GM18517 (cell line): ENCODE measurements at regions not wholly inside any gene's neighbourhood (a gene's known extent, or its start where the extent isn't known, plus 50 kb on each side); places are given as distances from the start of the nearest gene placed in this dataset.
A peak's percentile ranks its signal among the peaks of the same experiment; 100 is the strongest.
"Not testable (repeated sequence)": the region's sequence is repeated elsewhere in the genome, so short reads cannot be mapped to it uniquely, and the experiment has no call there.

ENCODE experiments used
- ATAC-seq: cut with Tn5 transposase; IDR thresholded peaks from one replicate; pipeline ENCODE4 v1.9.1; 2021; ENCODE audit warnings: mild to moderate bottlenecking, moderate library complexity; ENCODE audit not compliant: unreplicated experiment

DNA sequence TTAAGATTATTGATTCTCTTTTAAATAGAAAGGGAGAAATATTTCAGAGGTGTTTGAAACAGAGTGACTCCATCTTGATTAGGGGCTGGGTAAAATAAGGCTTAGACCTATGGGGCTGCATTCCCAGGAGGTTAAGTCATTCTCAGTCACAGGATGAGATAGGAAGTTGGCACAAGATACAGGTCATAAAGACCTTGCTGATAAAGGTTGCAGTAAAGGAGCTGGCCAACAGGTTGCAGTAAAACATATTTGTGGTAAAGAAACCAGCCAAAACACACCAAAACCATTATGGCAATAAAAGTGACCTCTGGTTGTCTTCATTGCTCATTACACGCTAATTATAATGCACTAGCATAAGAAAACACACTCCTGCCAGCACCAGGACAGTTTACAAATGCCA is 165.0 kb downstream of the SPIN4 start:
- ATAC-seq = no peak

DNA sequence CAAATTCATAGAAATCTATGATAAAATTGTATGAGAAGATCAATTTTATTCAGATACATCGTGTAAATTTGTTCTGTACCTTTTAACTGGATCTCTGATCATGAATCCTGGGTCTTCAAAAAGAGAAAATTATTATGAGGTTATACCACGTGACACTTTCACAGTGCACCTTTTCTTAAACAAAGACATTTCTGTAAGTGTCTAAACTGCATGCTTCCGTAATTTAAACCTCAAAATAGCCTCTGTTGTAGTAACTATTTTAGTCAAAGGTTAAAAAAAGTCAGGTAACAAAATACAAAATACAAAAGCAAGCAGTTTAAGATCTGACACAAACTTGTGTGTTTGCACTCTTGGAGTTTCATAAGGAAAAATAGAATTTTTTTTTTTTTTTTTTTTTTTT is 171.3 kb downstream of the SPIN4 start:
- ATAC-seq = not testable (repeated sequence)

DNA sequence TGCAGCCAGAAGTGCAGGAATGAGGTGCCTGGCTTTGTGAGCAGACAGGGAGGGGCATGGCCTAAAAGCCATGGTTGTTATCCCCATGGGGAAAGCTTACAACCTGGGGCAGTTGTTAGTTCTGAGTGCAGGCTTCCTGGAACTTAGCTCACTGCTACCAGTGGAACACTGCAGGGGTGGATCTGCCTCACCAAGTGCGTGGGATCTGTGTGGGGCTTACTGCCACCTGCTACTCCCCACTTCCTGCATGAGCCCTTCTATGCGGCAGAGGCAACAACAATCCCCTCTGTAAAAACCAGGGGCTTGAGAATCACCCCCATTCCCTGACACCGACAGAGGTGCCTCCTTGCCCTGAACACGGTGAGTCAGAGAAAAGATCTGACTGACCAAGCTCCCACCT is 174.6 kb downstream of the SPIN4 start:
- ATAC-seq = not testable (repeated sequence)

DNA sequence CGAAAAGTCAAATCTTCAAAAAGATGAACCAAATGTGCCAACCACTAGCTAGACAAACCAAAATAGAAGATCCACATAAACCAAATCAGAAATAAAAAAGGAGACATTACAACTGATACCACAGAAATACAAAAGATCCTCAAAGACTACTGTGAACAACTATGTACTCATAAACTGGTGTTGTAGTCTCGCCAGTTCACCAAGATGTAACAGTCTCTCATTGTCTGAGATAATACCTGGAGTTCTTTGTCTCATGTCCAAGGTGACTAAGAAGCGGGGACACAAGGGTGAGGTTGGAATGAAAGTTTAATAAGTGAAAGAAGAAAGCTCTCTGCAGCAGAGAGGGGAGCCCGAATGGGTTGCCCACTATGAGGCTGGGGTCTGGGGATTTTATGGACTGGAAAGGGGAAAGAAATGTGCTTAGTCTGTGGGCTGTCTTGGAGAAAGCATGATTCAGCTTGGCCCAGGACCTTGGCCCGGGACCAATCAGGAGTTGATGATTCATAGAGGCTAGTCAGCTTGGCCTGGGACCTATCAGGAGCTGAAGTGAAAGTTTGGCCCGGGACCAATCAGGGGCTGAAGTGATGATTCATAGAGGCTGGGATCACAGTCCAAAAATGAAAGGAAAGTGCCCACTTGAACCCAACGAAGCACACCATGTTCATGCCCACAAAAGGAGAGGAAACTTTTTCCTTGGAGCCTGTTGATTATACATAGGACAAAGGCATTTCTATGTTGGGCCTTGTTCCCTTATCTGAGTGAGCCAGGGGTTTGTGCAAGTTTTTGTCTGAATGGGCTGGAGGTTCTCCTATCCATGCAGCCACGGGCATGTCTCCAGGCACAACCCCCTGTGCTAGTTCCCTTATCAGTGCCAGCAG is 177.1 kb downstream of the SPIN4 start:
- not testable (repeated sequence) for ATAC-seq

DNA sequence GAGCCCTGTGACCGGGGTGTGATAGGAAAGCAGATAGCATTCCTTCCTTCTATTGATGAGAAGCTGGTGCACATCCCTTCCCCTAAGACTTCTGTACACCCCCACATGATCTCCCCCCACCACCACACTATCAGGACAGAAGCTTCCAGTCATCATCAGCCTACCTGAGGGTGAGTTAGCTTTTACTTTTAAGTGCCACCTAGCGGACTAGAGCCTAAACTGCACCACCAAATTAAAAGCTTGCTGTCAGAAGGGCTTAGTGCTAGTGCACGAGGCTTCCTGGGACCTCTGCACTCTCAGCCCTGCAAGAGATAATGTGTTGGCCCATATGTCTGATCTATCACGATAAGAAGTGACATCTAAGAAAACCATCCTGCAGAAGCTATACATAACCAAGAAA is 181.7 kb downstream of the SPIN4 start:
- ATAC-seq = peak; percentile 69

DNA sequence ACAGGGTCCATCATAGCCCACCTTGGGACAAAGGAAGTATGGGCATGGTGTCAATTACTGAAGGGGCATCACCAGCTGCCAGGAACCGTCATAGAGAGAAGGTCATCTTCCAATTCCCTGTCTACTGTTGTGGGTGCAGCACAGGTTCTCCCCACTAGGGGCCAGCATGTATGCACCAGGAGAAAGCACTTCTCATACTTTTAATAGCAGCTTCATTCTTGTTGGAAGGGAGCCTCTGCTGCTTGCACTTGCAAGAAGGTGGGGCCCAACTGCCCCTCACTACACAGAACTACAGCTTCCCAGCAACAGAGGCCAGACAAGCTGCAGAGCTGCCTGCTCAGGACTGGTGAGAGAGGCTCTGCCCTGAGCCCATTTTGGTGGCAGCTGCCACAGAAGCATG is 182.2 kb downstream of the SPIN4 start:
- ATAC-seq = peak; percentile 33

DNA sequence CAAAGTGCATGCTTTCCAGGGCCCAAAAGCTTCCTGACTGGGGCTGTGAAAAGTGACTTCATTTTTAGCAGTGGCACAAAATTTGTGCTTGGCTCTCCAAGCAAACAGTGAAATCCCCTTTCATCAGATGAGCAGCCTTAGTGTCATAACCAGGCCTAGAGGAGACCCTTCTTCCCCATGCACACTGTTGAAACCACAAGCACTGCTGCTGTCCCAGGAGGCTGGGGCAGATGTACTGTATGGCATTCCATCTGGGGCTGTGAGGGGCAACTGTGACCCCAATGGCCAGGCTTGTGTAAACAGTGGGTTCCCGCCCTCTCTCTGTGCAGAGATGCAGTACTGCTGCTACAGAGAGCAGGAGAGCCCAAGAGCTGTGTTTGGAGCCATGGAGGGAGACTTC is 184.1 kb downstream of the SPIN4 start:
- ATAC-seq = not testable (repeated sequence)

GRCh38 chrX:63160994-63161393 is 190.1 kb downstream of the SPIN4 start:
- not testable (repeated sequence) for ATAC-seq

DNA sequence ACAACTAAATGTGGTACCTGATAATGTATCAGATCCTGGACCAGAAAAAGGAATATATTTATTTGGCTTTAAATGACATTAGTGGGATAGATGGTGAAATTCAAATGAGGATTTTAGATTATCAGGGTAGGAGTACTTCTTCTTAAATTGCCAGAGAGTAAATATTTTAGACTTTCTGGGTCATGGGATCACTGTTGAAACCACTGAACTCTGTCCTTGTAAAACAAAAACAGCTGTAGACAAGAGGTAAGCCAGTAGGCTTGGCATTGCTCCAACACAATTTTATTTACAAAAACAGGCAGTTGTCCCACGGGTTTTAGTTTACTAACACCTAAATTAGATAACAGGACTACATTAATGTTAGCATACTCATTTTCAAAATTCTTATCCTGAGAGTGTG is 190.8 kb downstream of the SPIN4 start:
- not testable (repeated sequence) for ATAC-seq

GRCh38 chrX:63145526-63145925 is 205.6 kb downstream of the SPIN4 start:
- ATAC-seq = not testable (repeated sequence)

GRCh38 chrX:63142588-63142987 is 208.5 kb downstream of the SPIN4 start:
- ATAC-seq = not testable (repeated sequence)

DNA sequence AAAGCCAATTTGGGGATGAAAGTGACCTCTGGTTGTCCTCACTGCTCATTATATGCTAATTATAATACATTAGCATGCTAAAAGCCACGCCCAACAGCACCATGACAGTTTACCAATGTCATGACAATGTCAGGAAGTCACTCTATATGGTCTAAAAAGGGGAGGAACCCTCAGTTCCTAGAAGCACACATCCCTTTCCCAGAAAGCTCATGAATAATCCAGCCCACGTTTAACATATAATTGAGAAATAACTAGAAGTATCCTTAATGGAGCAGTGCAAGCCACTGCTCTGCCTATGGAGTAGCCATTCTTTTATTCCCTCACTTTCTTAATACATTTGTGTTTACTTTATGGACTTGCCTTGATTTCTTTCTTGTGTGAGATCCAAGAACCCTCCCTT is 215.3 kb downstream of the SPIN4 start:
- not testable (repeated sequence) for ATAC-seq

GRCh38 chrX:63128509-63128908 is 222.6 kb downstream of the SPIN4 start:
- ATAC-seq = peak; percentile 84

- ATAC-seq = no peak
Measured at GRCh38 chrX:63115196-63115595, 235.9 kb downstream of the SPIN4 start.

DNA sequence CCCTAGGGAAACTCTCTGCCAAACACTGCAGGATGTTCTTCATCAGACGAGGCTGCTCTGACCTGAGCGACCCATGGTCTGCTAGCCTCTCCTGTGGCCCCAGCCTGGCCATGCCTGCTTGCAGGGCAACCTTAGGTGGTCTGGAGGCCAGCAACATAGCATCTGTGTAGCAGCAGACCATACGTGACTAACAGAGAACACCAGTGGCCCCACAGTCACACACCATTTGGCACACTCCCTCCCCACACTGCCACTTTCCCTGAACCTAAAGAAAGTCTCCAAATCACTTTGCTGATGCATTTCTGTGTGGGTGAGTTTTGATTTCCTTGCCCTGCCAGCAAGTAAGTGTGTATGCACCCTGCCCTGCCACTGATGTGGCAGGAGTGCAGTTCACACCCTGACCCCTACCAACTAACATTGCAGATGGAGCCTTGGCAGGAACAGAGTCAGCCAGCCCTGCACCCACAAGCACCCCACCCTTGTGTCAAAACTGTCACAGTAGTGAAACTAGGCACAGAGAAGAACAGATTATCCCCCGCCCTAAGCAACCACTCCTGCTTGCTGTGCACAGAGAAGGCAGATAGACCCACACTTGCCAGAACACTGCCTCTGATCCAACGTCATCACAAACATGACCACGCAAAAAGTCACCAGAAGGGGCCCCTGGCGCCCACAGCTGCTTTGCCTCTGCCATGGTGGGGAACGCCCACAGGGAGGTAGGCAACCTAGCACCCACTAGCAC is 249.1 kb downstream of the SPIN4 start:
- ATAC-seq = no peak

GRCh38 chrX:63058204-63058603 is 292.9 kb downstream of the SPIN4 start:
- no peak for ATAC-seq

- no peak for ATAC-seq
Measured at GRCh38 chrX:63050225-63050624, 300.9 kb downstream of the SPIN4 start.

DNA sequence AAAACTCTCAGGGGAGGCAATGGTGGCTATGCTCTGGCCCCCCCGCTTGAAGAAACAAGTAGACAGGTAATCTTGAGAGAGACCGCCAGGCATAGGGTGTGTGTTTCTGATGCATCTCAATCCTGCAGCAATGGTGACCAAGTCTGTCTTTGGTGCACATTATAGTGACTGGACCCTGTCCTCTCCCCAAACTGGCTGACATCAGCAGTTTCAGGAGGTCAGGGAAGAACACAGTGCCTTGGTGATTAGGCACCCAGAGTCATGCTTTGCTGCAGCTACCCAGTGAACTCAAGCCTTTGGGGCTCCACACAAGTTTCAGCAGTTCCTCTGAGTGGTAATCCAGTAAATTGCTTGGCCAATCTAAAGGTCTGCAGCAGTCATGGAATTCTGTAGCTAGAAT is 318.3 kb downstream of the SPIN4 start:
- no peak for ATAC-seq

DNA sequence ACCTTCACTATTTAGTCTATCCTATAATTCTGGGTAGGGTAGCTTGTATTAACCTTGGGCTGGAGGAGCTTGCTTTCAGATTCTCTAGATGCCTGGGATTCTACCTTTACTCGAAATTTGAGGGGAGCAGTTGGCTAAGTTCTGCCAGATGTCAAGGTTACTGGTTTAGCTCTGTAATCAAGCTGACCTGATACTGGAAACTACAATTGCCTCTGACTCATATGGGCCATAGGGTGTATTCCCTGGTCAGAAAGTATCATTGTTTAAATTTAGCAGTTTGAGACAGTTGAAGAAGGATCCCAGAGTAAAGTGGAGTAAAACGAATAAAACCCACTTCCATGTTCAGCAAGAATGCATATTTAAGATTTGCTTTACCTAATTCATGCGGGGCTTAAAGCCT is 337.6 kb downstream of the SPIN4 start:
- ATAC-seq = no peak

DNA sequence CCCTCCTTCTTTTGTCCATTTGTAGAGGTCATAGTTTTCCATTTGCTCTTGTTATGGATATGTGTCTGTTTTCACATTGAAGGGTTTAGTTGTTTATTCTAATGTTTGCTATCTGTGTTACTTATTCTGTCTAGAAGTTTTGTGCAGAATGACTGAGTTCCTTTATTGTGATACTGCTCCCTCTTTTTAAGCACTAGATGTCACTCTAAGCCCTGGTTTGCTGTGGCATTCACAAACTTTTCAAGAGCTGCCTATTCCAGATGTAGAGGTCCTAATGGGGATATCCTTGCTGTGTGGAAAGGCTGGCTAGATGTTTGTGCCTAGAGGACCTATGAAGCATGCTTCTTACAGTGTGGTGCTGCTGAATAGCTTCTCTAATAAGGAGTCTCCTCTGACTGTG is 338.6 kb downstream of the SPIN4 start:
- ATAC-seq = no peak

DNA sequence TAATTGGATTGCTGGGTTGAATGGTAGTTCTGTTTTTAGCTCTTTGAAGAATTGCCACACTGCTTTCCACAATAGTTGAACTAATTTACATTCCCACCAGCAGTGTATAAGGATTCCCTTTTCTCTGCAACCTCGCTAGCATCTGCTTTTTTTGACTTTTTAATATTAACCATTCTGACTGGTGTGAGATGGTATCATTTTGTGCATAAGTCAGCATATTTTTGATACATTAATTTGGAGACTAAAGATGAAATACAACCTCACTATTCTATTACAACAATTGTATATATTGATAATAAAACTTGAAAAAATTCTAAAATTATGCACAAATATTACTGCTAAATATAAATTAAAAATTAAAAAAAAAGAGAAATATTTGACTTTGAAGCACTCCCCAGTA is 350.9 kb downstream of the SPIN4 start:
- ATAC-seq = not testable (repeated sequence)
